Astrocyte (in vitro differentiated cells and primary cell): ENCODE measurements at regions not wholly inside any gene's neighbourhood (a gene's known extent, or its start where the extent isn't known, plus 50 kb on each side); places are given as distances from the start of the nearest gene placed in this dataset.

Experiments
- CTCF ChIP-seq: IDR thresholded peaks from 2 replicates; pipeline ENCODE4 v1.5.1; 2011; ENCODE audit warnings: low read depth, mild to moderate bottlenecking, inconsistent platforms, low read length, moderate library complexity; ENCODE audit not compliant: insufficient read depth
- EZH2 ChIP-seq: IDR thresholded peaks from 2 replicates; pipeline ENCODE4 v1.6.1; 2012; ENCODE audit warnings: mild to moderate bottlenecking, low read length, inconsistent platforms; ENCODE audit not compliant: insufficient read depth

GRCh38 chr16:72612256-72612655 lies 435.7 kb downstream of the ZFHX3 start:
- no peak for TF ChIP-seq CTCF
- no peak for TF ChIP-seq EZH2
